Mammary epithelial cell (primary cell): ENCODE measurements at regions not wholly inside any gene's neighbourhood (a gene's known extent, or its start where the extent isn't known, plus 50 kb on each side); places are given as distances from the start of the nearest gene placed in this dataset.

Experiments
- CTCF ChIP-seq, 2 donors: IDR thresholded peaks in 1 of 2; conservative IDR thresholded peaks in 1 of 2; 2 replicates each; pipeline ENCODE4 v1.5.1; 2011 to 2012; ENCODE audit warnings: inconsistent platforms in 2 of 2, low read length in 2 of 2, mild to moderate bottlenecking in 2 of 2, control low read depth in 1 of 2, low read depth in 1 of 2; ENCODE audit not compliant: insufficient read depth in 1 of 2; ENCODE audit errors: extremely low read depth in 1 of 2
- EZH2 ChIP-seq: IDR thresholded peaks from 2 replicates; pipeline ENCODE4 v1.6.1; 2012; ENCODE audit warnings: low read length, inconsistent platforms, borderline replicate concordance

- TF ChIP-seq CTCF (conservative IDR thresholded peaks at IDR 0.05 in 1 of 2, IDR thresholded peaks at IDR 0.05 in 1 of 2; ENCODE audit: extremely low read depth in 1 of 2, insufficient read depth in 1 of 2, low read depth in 1 of 2, low read length in 2 of 2) (no peak), EZH2 (no peak)
These were observed 51.6 kb upstream of the ZNF532 start for GRCh38 chr18:58813105-58813504.
